ENCODE measurements at regions not wholly inside any gene's neighbourhood (a gene's known extent, or its start where the extent isn't known, plus 50 kb on each side); places are given as distances from the start of the nearest gene placed in this dataset.

GRCh38 chr18:44392933-44393332 is 287.8 kb upstream of the SETBP1 start:
- TF ChIP-seq POLR2A (IDR thresholded peaks at IDR 0.05) (no peak), CTCF (IDR thresholded peaks at IDR 0.05) (no peak), EP300 (IDR thresholded peaks at IDR 0.05) (no peak), POLR2AphosphoS5 (IDR thresholded peaks at IDR 0.05) (no peak)
